ENCODE measurements at regions not wholly inside any gene's neighbourhood (a gene's known extent, or its start where the extent isn't known, plus 50 kb on each side); places are given as distances from the start of the nearest gene placed in this dataset.

DNA sequence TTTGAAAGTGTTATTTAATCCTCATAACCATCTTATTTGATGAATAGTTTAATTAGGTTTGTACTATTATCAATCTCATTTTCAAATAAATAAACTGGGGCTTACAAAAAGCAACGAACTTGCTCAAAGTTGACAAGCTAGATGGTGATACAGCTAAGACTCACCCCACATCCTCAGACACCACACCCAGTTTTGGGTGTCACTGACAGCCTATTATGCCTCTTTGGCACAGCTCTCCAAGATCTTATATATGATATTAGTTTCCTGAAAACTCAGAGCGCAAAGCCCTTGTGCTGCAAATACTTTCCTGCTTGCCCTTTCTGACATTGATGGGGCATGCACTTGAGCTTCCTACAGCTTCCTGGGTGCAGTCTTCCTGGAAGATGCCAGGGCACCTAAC is 223.4 kb upstream of the GADL1 start:
- DNase-seq (ENCODE audit: low read depth) (no peak), FAIRE-seq (no peak)
- Histone ChIP-seq H3K36me3 (ENCODE audit: control insufficient read depth, insufficient read depth, low read length) (no peaks in the 10 kb centered on the region), H3K4me3 (ENCODE audit: low read depth, low read length) (no peak overlapping the region), H3K27me3 (ENCODE audit: control insufficient read depth, insufficient read depth, low read length) (no peaks in the 10 kb centered on the region)
- TF ChIP-seq, protein P1, sequence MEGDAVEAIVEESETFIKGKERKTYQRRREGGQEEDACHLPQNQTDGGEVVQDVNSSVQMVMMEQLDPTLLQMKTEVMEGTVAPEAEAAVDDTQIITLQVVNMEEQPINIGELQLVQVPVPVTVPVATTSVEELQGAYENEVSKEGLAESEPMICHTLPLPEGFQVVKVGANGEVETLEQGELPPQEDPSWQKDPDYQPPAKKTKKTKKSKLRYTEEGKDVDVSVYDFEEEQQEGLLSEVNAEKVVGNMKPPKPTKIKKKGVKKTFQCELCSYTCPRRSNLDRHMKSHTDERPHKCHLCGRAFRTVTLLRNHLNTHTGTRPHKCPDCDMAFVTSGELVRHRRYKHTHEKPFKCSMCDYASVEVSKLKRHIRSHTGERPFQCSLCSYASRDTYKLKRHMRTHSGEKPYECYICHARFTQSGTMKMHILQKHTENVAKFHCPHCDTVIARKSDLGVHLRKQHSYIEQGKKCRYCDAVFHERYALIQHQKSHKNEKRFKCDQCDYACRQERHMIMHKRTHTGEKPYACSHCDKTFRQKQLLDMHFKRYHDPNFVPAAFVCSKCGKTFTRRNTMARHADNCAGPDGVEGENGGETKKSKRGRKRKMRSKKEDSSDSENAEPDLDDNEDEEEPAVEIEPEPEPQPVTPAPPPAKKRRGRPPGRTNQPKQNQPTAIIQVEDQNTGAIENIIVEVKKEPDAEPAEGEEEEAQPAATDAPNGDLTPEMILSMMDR (IDR thresholded peaks at IDR 0.05; ENCODE audit: insufficient read depth, low read length, severe bottlenecking), result no peak

DNA sequence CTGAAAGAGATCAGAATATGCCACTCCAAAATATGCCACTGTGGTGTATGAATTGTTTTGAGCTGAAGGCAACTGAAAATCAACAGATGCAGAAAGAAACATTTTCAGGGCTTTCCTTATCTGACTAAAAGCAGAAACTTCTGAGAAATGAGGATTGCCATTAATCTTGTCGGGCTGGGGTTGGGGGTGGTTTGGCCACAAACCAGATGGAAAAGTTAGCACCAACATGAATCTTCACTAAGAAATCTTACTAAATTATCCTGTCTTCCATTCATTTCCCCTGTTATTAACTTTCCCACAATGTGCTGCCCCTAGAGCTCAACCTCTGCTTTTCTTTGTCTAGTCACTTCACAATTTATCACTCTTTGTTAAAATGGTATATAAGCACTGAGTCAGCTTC is 229.9 kb upstream of the GADL1 start:
- no peak for FAIRE-seq
- Histone ChIP-seq H3K27me3 (ENCODE audit: control insufficient read depth, insufficient read depth, low read length) (no peaks in the 10 kb centered on the region), H3K36me3 (ENCODE audit: control insufficient read depth, insufficient read depth, low read length) (no peaks in the 10 kb centered on the region), H3K4me3 (ENCODE audit: low read depth, low read length) (no peak overlapping the region)
- TF ChIP-seq, protein P1 (IDR thresholded peaks at IDR 0.05; ENCODE audit: insufficient read depth, low read length, severe bottlenecking), result no peak
- DNase-seq (ENCODE audit: low read depth), result no peak

DNA sequence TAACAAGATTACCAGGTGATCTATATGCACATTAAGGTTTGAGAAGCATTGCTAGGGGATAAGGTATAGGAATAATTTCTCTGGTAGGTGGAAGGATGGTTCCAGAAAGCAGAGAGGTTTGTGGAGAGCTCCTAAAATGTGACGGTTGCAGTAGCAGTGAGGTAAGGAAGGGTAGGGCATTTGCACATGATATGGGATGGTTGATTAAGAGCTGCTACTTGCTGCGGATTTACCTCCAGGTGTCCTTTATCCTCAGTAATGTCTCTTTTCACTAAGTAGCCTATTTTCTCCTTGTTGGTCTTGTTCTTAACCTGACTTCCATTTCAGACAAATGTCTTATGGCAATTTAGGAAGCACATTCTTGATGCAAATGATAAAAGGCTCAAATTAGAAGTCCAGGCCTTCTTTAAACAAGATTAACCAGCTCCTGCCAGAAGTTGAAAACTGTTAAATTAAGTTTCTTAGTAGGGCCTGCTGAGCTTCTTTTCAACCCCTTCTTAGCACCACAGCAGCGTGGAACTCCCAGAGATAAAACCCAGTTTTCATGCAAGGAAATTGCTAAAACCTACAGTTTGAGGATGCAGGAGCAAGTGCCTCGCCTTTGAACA is 231.1 kb upstream of the GADL1 start:
- no peak overlapping the region for H3K4me3 ChIP-seq (ENCODE audit: low read depth, low read length)
- FAIRE-seq (no peak), DNase-seq (ENCODE audit: low read depth) (no peak)
- no peaks in the 10 kb centered on the region for H3K36me3 ChIP-seq (ENCODE audit: control insufficient read depth, insufficient read depth, low read length)
- no peaks in the 10 kb centered on the region for H3K27me3 ChIP-seq (ENCODE audit: control insufficient read depth, insufficient read depth, low read length)
- TF ChIP-seq, protein P1 (IDR thresholded peaks at IDR 0.05; ENCODE audit: insufficient read depth, low read length, severe bottlenecking), result no peak

DNA sequence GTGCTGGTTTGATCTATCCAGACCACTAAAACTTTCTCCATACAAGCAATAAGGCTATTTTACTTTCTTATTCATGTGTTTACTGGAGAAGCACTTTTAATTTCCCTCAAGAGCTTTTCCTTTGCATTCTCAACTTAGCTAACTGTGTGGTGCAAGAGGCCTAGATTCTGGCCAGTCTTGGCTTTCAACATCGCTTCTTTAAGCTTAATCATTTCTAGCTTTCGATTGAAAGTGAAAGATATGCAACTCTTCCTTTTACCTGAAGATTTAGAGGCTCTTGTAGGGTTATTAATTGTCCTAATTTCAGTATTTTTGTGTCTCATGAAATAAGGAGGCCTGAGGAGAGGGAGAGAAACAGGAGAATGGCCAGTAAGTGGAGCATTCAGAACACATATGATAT is 234.8 kb upstream of the GADL1 start:
- Histone ChIP-seq H3K4me3 (ENCODE audit: low read depth, low read length) (no peak overlapping the region), H3K27me3 (ENCODE audit: control insufficient read depth, insufficient read depth, low read length) (no peaks in the 10 kb centered on the region), H3K36me3 (ENCODE audit: control insufficient read depth, insufficient read depth, low read length) (no peaks in the 10 kb centered on the region)
- DNase-seq (ENCODE audit: low read depth), result no peak
- TF ChIP-seq, protein P1 (IDR thresholded peaks at IDR 0.05; ENCODE audit: insufficient read depth, low read length, severe bottlenecking), result no peak
- no peak for FAIRE-seq

DNA sequence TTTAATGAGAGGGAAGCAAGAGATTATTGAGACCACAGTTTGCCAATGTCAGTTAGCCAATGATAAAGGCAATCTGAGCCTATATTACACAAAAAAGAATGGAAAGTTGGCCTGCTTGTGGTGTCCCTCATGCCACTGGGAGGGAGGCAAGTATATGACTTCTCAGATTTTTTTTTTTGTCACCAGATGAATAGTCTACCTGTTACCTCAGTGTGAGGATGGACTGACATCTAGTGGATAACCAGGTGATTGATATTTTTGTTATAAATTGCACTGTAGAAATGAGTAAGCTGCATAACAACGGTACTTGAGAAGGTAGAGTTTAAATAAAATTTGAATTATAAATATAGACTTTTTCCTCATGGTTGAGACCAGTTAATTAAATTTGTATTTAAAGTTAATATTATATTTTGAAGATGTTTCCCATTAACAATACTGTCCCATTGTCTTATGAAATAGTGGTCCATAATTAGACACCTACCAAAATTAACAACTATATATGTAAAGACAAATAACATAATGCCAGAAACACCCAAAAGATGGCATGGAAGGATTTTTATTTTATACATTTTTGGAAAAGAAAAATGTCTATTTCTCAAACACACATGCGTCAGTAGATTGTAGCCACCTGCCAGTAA is 237.8 kb upstream of the GADL1 start:
- Histone ChIP-seq H3K36me3 (ENCODE audit: control insufficient read depth, insufficient read depth, low read length) (no peaks in the 10 kb centered on the region), H3K27me3 (ENCODE audit: control insufficient read depth, insufficient read depth, low read length) (no peaks in the 10 kb centered on the region), H3K4me3 (ENCODE audit: low read depth, low read length) (no peak overlapping the region)
- TF ChIP-seq, protein P1 (IDR thresholded peaks at IDR 0.05; ENCODE audit: insufficient read depth, low read length, severe bottlenecking), result peak; percentile 54
- FAIRE-seq (no peak), DNase-seq (ENCODE audit: low read depth) (peak; percentile 66)

DNA sequence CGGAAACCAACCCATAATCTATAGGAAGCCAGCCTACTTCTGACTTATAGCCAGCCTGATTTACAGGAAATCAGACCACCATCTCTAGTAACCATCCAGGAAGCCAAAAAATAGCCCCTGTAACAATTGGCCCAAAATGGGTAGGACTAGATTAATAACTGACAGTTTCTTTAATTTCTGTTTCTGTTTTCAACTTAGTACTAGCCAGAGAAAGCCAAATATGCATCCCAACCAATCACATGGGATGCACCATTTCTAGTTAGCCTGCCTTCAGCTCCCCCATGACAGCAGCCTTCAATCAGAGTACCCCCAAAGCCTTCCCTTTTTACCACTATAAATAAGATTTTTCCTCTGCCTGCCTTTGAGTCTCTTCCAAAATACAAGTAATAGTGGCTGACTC is 239.1 kb upstream of the GADL1 start:
- Histone ChIP-seq H3K4me3 (ENCODE audit: low read depth, low read length) (no peak overlapping the region), H3K27me3 (ENCODE audit: control insufficient read depth, insufficient read depth, low read length) (no peaks in the 10 kb centered on the region), H3K36me3 (ENCODE audit: control insufficient read depth, insufficient read depth, low read length) (no peaks in the 10 kb centered on the region)
- FAIRE-seq, result no peak
- no peak for DNase-seq (ENCODE audit: low read depth)
- TF ChIP-seq, protein P1 (IDR thresholded peaks at IDR 0.05; ENCODE audit: insufficient read depth, low read length, severe bottlenecking), result no peak

Data from bronchial epithelial cell (primary cell).